ENCODE measurements at regions not wholly inside any gene's neighbourhood (a gene's known extent, or its start where the extent isn't known, plus 50 kb on each side); places are given as distances from the start of the nearest gene placed in this dataset.
"Not testable (repeated sequence)": the region's sequence is repeated elsewhere in the genome, so short reads cannot be mapped to it uniquely, and the experiment has no call there.

GRCh38 chr12:87234898-87235297 is 794.3 kb downstream of the C12orf50 start:
- H3K4me1 Mint-ChIP-seq, result no peaks in the 10 kb centered on the region
- DNase-seq, result no peak
- H3K27ac Mint-ChIP-seq, result no peak overlapping the region
- H3K4me3 Mint-ChIP-seq, result no peak overlapping the region
- H3K9me3 Mint-ChIP-seq, result no peaks in the 10 kb centered on the region
- intact Hi-C loops (cut with micrococcal nuclease), result no loop called here
- no peaks in the 10 kb centered on the region for H3K36me3 Mint-ChIP-seq (ENCODE audit: low read depth)
- H3K27me3 Mint-ChIP-seq, result no peaks in the 10 kb centered on the region

- Mint-ChIP-seq H3K4me1 (no peaks in the 10 kb centered on the region), H3K27ac (no peak overlapping the region), H3K36me3 (ENCODE audit: low read depth) (no peaks in the 10 kb centered on the region), H3K9me3 (no peaks in the 10 kb centered on the region), H3K4me3 (no peak overlapping the region), H3K27me3 (no peaks in the 10 kb centered on the region)
- intact Hi-C loops (cut with micrococcal nuclease), result no loop called here
- DNase-seq, result no peak
These were observed 795.5 kb downstream of the C12orf50 start for GRCh38 chr12:87233671-87234070.

GRCh38 chr12:87231818-87232217 is 797.4 kb downstream of the C12orf50 start:
- Mint-ChIP-seq H3K27me3 (no peaks in the 10 kb centered on the region), H3K4me1 (no peaks in the 10 kb centered on the region), H3K9me3 (no peaks in the 10 kb centered on the region), H3K4me3 (no peak overlapping the region), H3K27ac (no peak overlapping the region), H3K36me3 (ENCODE audit: low read depth) (no peaks in the 10 kb centered on the region)
- no peak for DNase-seq
- intact Hi-C loops (cut with micrococcal nuclease), result no loop called here

- DNase-seq, result no peak
- intact Hi-C loops (cut with micrococcal nuclease), result no loop called here
- Mint-ChIP-seq H3K4me1 (no peaks in the 10 kb centered on the region), H3K36me3 (ENCODE audit: low read depth) (no peaks in the 10 kb centered on the region), H3K27ac (no peak overlapping the region), H3K9me3 (no peaks in the 10 kb centered on the region), H3K4me3 (no peak overlapping the region), H3K27me3 (no peaks in the 10 kb centered on the region)
These were observed 798.8 kb downstream of the C12orf50 start for GRCh38 chr12:87230441-87230840.

- intact Hi-C loops (cut with micrococcal nuclease), result no loop called here
- no peak overlapping the region for H3K27ac Mint-ChIP-seq
- DNase-seq, result no peak
- H3K36me3 Mint-ChIP-seq (ENCODE audit: low read depth), result no peaks in the 10 kb centered on the region
- no peaks in the 10 kb centered on the region for H3K9me3 Mint-ChIP-seq
- no peaks in the 10 kb centered on the region for H3K27me3 Mint-ChIP-seq
- H3K4me1 Mint-ChIP-seq, result no peaks in the 10 kb centered on the region
- H3K4me3 Mint-ChIP-seq, result no peak overlapping the region
These were observed 802.0 kb downstream of the C12orf50 start for GRCh38 chr12:87227162-87227561.

GRCh38 chr12:87217491-87217890 is 811.7 kb downstream of the C12orf50 start:
- Mint-ChIP-seq H3K27me3 (no peaks in the 10 kb centered on the region), H3K27ac (no peak overlapping the region), H3K4me1 (no peaks in the 10 kb centered on the region), H3K9me3 (no peaks in the 10 kb centered on the region), H3K36me3 (ENCODE audit: low read depth) (no peaks in the 10 kb centered on the region), H3K4me3 (no peak overlapping the region)
- no peak for DNase-seq
- intact Hi-C loops (cut with micrococcal nuclease), result no loop called here

- no peaks in the 10 kb centered on the region for H3K27me3 Mint-ChIP-seq
- no peak for DNase-seq
- H3K4me1 Mint-ChIP-seq, result no peaks in the 10 kb centered on the region
- H3K9me3 Mint-ChIP-seq, result no peaks in the 10 kb centered on the region
- intact Hi-C loops (cut with micrococcal nuclease), result no loop called here
- no peak overlapping the region for H3K4me3 Mint-ChIP-seq
- H3K27ac Mint-ChIP-seq, result no peak overlapping the region
- no peaks in the 10 kb centered on the region for H3K36me3 Mint-ChIP-seq (ENCODE audit: low read depth)
These were observed 812.8 kb downstream of the C12orf50 start for GRCh38 chr12:87216436-87216835.

- Mint-ChIP-seq H3K4me1 (no peaks in the 10 kb centered on the region), H3K27me3 (no peaks in the 10 kb centered on the region), H3K36me3 (ENCODE audit: low read depth) (no peaks in the 10 kb centered on the region), H3K9me3 (peaks cover 4% of the 10 kb centered on the region), H3K4me3 (no peak overlapping the region), H3K27ac (no peak overlapping the region)
- intact Hi-C loops (cut with micrococcal nuclease), result no loop called here
- DNase-seq, result no peak
These were observed 827.0 kb downstream of the C12orf50 start for GRCh38 chr12:87202189-87202588.

- intact Hi-C loops (cut with micrococcal nuclease), result no loop called here
- H3K4me3 Mint-ChIP-seq, result no peak overlapping the region
- no peaks in the 10 kb centered on the region for H3K27me3 Mint-ChIP-seq
- peaks cover 4% of the 10 kb centered on the region for H3K9me3 Mint-ChIP-seq
- no peak overlapping the region for H3K27ac Mint-ChIP-seq
- no peaks in the 10 kb centered on the region for H3K36me3 Mint-ChIP-seq (ENCODE audit: low read depth)
- no peak for DNase-seq
- no peaks in the 10 kb centered on the region for H3K4me1 Mint-ChIP-seq
These were observed 827.6 kb downstream of the C12orf50 start for GRCh38 chr12:87201598-87201997.

- Mint-ChIP-seq H3K36me3 (ENCODE audit: low read depth) (no peaks in the 10 kb centered on the region), H3K4me1 (no peaks in the 10 kb centered on the region), H3K4me3 (no peak overlapping the region), H3K27me3 (no peaks in the 10 kb centered on the region), H3K9me3 (peaks cover 4% of the 10 kb centered on the region), H3K27ac (no peak overlapping the region)
- intact Hi-C loops (cut with micrococcal nuclease), result no loop called here
- DNase-seq, result no peak
These were observed 828.8 kb downstream of the C12orf50 start for GRCh38 chr12:87200289-87200979.

GRCh38 chr12:87198181-87198580 is 831.0 kb downstream of the C12orf50 start:
- no peaks in the 10 kb centered on the region for H3K36me3 Mint-ChIP-seq (ENCODE audit: low read depth)
- H3K27ac Mint-ChIP-seq, result no peak overlapping the region
- H3K4me1 Mint-ChIP-seq, result no peaks in the 10 kb centered on the region
- DNase-seq, result no peak
- H3K9me3 Mint-ChIP-seq, result no peaks in the 10 kb centered on the region
- no peak overlapping the region for H3K4me3 Mint-ChIP-seq
- no peaks in the 10 kb centered on the region for H3K27me3 Mint-ChIP-seq
- intact Hi-C loops (cut with micrococcal nuclease), result no loop called here

- H3K4me1 Mint-ChIP-seq, result no peaks in the 10 kb centered on the region
- no peaks in the 10 kb centered on the region for H3K9me3 Mint-ChIP-seq
- no peak for DNase-seq
- no peak overlapping the region for H3K27ac Mint-ChIP-seq
- H3K36me3 Mint-ChIP-seq (ENCODE audit: low read depth), result no peaks in the 10 kb centered on the region
- H3K4me3 Mint-ChIP-seq, result no peak overlapping the region
- intact Hi-C loops (cut with micrococcal nuclease), result no loop called here
- no peaks in the 10 kb centered on the region for H3K27me3 Mint-ChIP-seq
These were observed 832.9 kb downstream of the C12orf50 start for GRCh38 chr12:87196321-87196720.

GRCh38 chr12:87194389-87194788 is 834.8 kb downstream of the C12orf50 start:
- H3K27ac Mint-ChIP-seq; DNase-seq; H3K36me3 Mint-ChIP-seq (ENCODE audit: low read depth); H3K27me3 Mint-ChIP-seq; H3K9me3 Mint-ChIP-seq; H3K4me3 Mint-ChIP-seq; H3K4me1 Mint-ChIP-seq; intact Hi-C loops (cut with micrococcal nuclease): not testable (repeated sequence)

GRCh38 chr12:87185367-87185766 is 843.8 kb downstream of the C12orf50 start:
- no peaks in the 10 kb centered on the region for H3K36me3 Mint-ChIP-seq (ENCODE audit: low read depth)
- no peaks in the 10 kb centered on the region for H3K27me3 Mint-ChIP-seq
- no peaks in the 10 kb centered on the region for H3K4me1 Mint-ChIP-seq
- intact Hi-C loops (cut with micrococcal nuclease), result no loop called here
- H3K27ac Mint-ChIP-seq, result no peak overlapping the region
- no peak for DNase-seq
- no peak overlapping the region for H3K4me3 Mint-ChIP-seq
- peaks cover 4% of the 10 kb centered on the region for H3K9me3 Mint-ChIP-seq

GRCh38 chr12:87182696-87183233 is 846.4 kb downstream of the C12orf50 start:
- Mint-ChIP-seq H3K27ac (no peak overlapping the region), H3K4me3 (no peak overlapping the region), H3K27me3 (no peaks in the 10 kb centered on the region)

More at GRCh38 chr12:87182696-87183233, 846.4 kb downstream of the C12orf50 start:
- DNase-seq, result no peak
- Mint-ChIP-seq H3K9me3 (peaks cover 9% of the 10 kb centered on the region), H3K36me3 (ENCODE audit: low read depth) (no peaks in the 10 kb centered on the region), H3K4me1 (no peaks in the 10 kb centered on the region)
- intact Hi-C loops (cut with micrococcal nuclease), result no loop called here
